PC-3 (cell line): ENCODE measurements at regions not wholly inside any gene's neighbourhood (a gene's known extent, or its start where the extent isn't known, plus 50 kb on each side); places are given as distances from the start of the nearest gene placed in this dataset.

Experiments
- CTCF ChIP-seq: fragments of 300-600 bp; sonication (generic); conservative IDR thresholded peaks from 2 replicates; pipeline ENCODE4 v1.5.1; 2017; ENCODE audit warnings: antibody characterized with exemption, low read depth, mild to moderate bottlenecking, low read length
- EZH2 ChIP-seq: fragments of 300-600 bp; sonication (generic); IDR thresholded peaks from one replicate; pipeline ENCODE4 v1.6.1; 2017; ENCODE audit warnings: antibody characterized with exemption, mild to moderate bottlenecking, low read length; ENCODE audit not compliant: unreplicated experiment

DNA sequence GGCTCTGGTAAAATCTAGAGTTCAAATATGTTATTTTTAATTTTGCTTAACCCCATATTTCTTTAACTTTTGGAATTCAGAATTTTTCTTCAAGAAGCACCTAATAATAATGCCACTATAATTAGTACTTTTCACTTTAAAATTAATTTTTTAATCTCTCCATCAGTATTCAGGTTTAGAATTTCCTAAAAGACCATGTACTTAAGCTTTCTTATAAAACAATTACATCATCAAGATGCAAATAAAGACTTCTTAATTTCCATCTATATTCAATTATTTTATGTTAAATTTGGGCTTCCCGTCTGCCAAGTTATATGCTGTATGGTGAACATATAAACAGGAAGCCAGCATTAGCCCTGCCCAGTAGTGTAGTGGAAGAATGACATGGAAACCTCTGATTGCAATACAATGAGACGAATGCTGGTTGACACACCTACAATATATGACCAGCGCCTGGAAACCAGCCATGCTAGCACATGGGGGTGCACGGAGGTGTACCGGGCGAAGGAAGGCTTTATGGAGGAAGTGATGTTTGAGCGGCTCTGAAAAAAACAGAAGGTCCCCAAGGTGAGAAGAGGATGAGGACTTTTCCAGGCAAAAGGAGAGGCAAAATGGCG, 82.2 kb downstream of the LLPH start:
- TF ChIP-seq CTCF (no peak), EZH2 (no peak)
